GM04503 (cell line): ENCODE measurements at regions not wholly inside any gene's neighbourhood (a gene's known extent, or its start where the extent isn't known, plus 50 kb on each side); places are given as distances from the start of the nearest gene placed in this dataset.
A peak's percentile ranks its signal among the peaks of the same experiment; 100 is the strongest.

Experiments
- DNase-seq: peaks from one replicate; pipeline ENCODE4 v3.0.0-alpha.2; 2012; ENCODE audit warnings: low read depth

- DNase-seq, result no peak
Observed at GRCh38 chr2:19846567-19846966, 55.2 kb downstream of the TTC32 start.

DNA sequence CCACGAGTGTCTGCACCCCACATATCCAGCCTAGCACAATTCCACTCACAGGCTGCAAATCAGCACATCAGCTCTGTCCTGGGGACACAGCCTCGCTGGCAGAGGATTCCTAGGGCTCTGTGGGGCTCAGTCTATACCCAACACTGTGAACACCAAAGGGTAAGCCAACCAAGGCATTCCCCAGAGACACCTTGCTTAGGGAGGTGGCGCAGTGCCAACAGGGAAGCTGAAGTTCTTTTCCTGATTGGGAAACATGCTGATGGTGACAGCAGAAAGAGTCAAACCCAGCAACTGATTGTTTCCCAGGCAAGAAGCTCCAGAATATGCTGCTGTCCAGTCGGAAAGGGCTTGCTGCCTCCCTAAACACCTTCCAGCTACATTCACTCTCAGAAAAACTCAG is 55.8 kb downstream of the TTC32 start:
- no peak for DNase-seq

GRCh38 chr2:19845323-19845920 is 56.4 kb downstream of the TTC32 start:
- DNase-seq, result no peak

DNA sequence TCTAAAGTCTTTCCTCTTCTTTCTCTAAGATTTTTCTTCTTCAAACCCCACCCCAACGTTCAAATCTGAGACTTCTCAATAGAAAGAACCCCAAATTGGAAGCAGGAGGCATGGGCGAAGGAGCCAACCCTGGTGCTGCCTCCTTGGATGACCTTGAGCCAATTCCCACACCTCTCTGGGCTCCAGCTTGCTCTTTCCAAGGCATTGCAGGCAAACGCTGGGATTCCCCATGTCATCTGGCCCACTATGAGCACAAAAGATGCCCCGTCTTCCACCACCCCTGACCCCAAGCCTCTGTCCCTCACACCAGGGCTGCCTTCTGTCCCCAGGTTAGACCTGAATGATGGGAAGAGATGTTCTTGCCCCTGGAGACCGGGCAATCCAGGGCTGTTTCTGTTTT is 57.0 kb downstream of the TTC32 start:
- DNase-seq, result no peak

DNA sequence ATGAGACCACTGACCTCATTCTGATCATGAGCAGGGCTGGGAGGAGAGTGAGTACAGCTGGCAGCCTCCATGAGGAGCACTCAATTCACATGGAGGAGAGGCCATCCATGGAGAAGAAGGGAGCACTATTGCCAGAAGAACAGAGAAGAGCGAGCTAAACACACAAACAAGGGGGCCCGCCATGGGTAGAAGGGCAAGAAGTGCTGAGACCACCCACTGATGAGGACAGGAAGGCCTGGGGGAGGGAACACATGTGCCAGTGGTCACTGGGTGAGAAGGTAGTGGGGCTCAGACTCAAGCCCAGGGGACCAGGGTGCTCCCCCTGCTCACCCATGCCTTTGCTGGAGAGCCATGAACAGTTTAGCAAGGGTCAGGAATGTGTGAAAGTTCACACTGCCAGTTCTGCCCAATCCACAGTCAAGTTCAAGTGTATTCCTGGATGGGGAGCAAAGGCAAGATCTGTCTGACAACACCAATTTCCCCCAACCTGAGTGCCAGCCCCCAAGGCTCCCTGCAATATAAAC is 57.7 kb downstream of the TTC32 start:
- DNase-seq, result no peak

GRCh38 chr2:19841918-19842693 is 59.7 kb downstream of the TTC32 start:
- no peak for DNase-seq

GRCh38 chr2:19839438-19839837 is 62.3 kb downstream of the TTC32 start:
- DNase-seq, result no peak

- no peak for DNase-seq
Observed at GRCh38 chr2:19838616-19839015, 63.2 kb downstream of the TTC32 start.

DNA sequence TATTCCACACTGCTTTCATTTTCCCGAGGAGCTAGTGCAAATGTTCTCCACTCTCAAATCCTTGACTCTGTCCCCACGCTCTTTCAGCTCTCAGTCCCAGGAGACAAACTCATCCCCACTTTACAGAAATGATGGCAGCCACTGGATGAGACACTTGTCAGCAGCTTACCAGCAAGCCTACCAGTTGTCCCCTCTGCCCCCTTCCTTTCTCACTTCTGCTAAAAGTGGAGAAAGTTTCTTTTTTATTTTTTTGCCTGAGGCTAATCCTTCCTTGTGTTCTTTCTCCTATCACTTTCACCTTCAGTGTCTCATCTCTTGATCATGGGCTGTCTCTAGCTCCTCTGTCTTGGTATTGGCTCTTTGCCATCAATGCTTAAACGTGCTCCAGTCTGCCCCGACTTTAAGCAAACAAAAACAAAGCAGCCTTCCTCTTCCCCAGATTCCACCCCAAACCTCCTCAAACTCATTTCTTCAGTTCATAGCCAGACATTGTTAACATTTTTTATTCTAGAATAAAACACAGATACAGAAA is 64.5 kb downstream of the TTC32 start:
- no peak for DNase-seq

GRCh38 chr2:19835781-19836281 is 66.0 kb downstream of the TTC32 start:
- DNase-seq, result no peak

GRCh38 chr2:19833978-19834377 is 67.8 kb downstream of the TTC32 start:
- DNase-seq, result no peak

DNA sequence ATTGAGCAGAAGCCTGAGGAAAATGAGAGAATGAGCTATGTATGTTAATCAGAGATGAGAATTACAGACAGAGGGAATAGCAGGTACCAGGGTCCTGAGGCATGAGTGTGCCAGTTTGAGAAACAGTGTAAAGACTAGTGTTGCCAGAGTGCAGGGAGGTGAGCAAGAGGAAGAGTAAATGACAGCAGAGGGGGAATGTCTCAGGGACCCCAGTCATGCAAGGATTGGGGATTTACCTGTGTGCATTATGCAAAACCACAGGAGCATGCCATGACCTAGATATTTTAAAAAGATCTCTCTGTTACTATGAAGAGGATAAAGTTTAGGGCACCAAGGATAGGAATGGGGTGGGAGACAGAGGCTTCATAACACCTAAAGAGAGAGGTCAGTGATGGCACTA is 72.1 kb downstream of the TTC32 start:
- no peak for DNase-seq

DNA sequence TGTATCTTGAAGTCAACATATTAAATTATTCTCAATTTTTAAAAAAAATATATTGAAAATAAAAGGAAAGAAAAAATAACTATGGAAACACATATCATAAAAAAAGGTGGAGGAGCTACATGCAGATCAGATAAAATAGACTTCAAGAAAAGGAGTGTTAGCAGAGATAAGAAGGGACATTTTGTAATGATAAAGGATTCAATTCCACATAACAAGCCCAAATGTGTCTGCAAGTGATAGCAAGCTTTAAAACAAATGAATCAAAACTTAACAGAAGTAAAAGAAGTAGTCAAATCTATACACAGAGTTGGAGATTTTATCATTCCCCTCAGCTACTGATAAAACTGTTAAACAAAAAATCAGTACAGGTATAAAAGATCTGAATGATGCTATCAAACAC is 74.9 kb downstream of the TTC32 start:
- DNase-seq, result no peak

DNA sequence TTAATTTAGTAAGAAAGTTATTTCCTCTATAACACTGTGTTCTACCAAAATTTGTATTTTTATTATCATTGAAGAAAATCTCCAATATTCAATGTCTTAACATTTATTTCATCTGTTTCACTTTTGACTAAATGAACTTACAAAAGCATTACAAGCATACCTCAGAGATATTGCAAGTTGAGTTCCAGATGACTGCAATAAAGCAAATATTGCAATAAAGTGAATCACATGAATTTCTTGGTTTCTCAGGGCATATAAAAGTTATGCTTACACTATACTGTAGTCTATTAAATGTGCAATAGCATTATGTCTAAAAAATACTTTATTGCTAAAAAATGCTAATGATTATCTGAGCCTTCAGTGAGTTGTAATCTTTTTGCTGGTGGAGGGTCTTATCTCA is 78.3 kb downstream of the TTC32 start:
- peak; percentile 42 for DNase-seq

GRCh38 chr2:19819097-19820065 is 82.4 kb downstream of the TTC32 start:
- DNase-seq, result peak; percentile 96

DNA sequence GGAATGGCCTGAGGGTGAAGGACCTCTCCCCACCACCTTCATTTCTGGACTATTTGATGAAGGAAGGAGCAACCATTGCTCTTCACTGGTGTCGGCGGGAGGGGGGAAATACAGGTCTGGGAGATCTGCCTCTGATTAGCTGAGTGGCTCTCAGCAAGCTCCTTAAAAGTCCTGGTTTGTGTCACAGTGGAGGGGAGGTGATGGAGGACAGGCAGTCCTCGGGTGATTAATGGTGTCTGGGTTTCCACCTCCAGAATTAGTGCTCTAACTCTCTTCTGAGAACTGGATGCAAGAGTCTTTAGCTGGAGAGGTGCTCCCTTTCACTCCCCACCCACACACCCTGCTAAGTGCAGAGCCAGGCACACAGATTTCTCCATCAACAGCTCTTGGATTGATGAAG is 83.2 kb downstream of the TTC32 start:
- no peak for DNase-seq

DNA sequence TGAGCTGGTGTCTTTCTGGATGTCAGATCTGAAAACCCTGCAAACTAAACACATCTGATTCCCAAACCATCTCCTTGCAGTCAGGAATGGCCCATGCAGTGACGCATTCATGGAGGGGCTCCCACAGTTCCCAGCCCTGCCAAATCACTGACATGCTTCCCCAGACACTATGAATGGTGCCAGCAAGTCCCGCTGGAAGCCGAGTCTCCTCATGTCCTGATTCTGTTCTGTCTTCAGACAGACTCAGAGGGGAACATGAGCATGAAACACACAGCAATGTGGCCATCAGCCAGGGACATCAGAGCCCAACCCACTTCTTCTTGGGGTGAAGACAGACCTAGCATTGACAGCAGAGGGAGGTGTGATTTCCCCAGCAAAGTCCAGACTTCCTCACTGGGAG is 83.7 kb downstream of the TTC32 start:
- DNase-seq, result no peak

DNA sequence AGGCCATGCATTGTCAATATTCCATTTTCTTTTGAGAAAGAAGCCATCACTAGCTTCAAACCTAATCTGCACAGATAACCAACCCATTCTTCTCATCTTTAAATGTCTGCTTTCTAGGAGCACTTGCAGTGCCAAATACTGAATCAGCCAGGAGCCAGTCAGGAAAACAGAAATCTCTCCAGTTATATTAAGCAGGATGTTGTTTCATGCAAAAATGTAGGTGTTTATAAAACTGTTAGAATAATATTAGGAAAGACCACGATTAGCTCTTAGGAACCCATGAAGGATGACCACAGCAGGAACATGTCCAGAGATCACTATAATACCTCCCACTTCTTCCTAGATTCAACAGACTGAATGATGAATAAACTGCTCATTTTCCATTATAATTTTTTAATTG is 86.0 kb downstream of the TTC32 start:
- no peak for DNase-seq

DNA sequence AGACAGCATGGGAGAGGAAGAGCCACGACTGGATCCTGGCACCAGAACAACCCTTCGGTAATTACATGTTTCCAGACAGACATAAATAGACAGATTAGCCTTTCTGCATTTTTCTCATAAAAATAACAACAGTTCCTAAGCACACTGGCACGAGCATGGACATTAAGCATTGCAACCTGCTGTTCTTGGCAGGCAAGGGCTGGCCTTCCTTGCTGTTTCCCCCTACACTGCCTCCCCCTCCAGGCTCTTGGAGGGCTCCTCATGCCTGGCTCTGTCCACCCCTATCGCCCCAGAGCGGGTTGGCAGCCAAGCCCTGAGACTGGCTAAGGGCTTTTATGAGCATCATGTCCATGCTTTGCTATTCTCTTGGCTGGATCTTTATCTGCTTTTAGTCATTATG is 89.6 kb downstream of the TTC32 start:
- peak; percentile 51 for DNase-seq

DNA sequence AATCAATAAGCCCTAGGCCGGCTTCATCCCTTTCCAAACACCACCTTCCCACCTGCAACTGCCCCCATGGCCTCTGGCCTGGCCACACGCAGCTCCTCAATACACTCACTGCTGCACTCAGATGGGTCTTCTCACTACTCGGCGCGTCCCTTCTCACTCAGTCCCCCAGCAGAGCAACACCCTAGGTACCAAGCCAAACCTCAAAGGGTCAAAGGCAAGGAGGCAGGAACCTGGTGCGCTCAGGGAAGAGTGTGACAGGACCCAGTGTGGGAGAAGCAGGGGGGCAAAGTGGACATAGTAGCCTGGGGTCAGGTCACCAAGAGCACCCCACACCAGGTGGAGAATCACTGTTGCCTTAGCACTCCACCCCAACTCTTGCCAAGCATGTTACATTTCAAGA is 90.6 kb downstream of the TTC32 start:
- no peak for DNase-seq

- no peak for DNase-seq
Observed at GRCh38 chr2:19810637-19811036, 91.1 kb downstream of the TTC32 start.

DNA sequence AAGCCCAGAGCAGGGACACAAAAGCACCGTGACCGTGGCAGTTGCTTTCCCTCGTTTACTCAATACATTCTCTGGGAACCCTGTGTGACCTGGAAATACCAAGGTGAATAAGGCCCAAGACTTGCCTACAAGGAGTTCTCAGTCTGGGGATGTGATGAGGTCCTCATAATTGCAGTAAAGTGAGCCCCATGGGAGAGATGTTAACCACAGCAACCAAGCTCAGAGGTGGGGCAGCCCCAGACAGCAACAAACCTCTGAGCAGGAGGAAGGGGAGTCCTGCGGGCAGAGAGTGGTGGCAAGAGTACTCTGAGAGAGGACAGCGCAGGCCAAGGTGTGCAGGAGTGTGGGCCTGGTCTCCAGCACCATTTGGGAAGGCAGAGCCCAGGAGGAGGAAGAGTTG is 91.6 kb downstream of the TTC32 start:
- DNase-seq, result no peak
